K562 (cell line): ENCODE measurements at regions not wholly inside any gene's neighbourhood (a gene's known extent, or its start where the extent isn't known, plus 50 kb on each side); places are given as distances from the start of the nearest gene placed in this dataset.

Experiments used
- ATAC-seq: fragments of 200-7000 bp; cut with Tn5 transposase; 3 replicates; pipeline ENCODE4 v1.9.1; 2020; ENCODE audit warnings: moderate library complexity
- BruUV-seq: library from RNA; stranded (reverse); fragments of 400-500 nt; replicated peaks from 2 replicates; lab custom pipeline; 2021; lab: Mats Ljungman, UMichigan
- CTCF ChIA-PET: fragments of 300-600 bp; formaldehyde crosslinking; extraction: SDS; loops from one replicate; lab custom pipeline; 2021; ENCODE audit warnings: low intra/inter-chr PET ratio; lab: Yijun Ruan, JAX
- POLR2A ChIA-PET: fragments of 300-600, 350-650 bp; sonication (Branson Sonifier 250); formaldehyde crosslinking; extraction: SDS; loops from one replicate; lab custom pipeline; 2021; ENCODE audit warnings: antibody characterized with exemption, inconsistent platforms; lab: Yijun Ruan, JAX
- DNase-seq, 4 experiments: peaks; one replicate each; pipeline versions ENCODE4 v3.0.0 to v3.0.0-alpha.2; 2011 to 2018; ENCODE audit warnings: low spot score in 3 of 4, mixed read lengths in 3 of 4; ENCODE audit errors: extremely low read depth in 1 of 4
- FAIRE-seq: peaks from 2 replicates; lab custom pipeline; 2011; peaks lifted over from hg19 to GRCh38; lab: Jason Lieb, UNC
- H2AFZ ChIP-seq: 2 replicates; pipeline ENCODE4 v1.6.0; 2011; ENCODE audit warnings: low read depth, low read length, control low read depth, inconsistent platforms
- H3K27ac ChIP-seq: fragments of 200-600 bp; 3 replicates; pipeline ENCODE4 v1.8.0; 2011; ENCODE audit warnings: low read depth, mild to moderate bottlenecking, control low read depth, inconsistent platforms, low read length, moderate library complexity, mixed read lengths; ENCODE audit errors: extremely low read depth
- H3K27me3 ChIP-seq, 2 experiments: fragments of 300-600 bp in 1 of 2; 2 replicates in 1 of 2; 3 replicates in 1 of 2; pipeline versions ENCODE4 v1.6.0 to v1.8.0; 2011; ENCODE audit warnings: inconsistent platforms in 2 of 2, low read length in 2 of 2, mild to moderate bottlenecking in 1 of 2, mixed read lengths in 1 of 2, moderate library complexity in 1 of 2; ENCODE audit not compliant: control insufficient read depth in 2 of 2, insufficient read depth in 2 of 2
- H3K36me3 ChIP-seq: fragments of 300-600 bp; 3 replicates; pipeline ENCODE4 v1.8.0; 2011; ENCODE audit warnings: mild to moderate bottlenecking, low read length, inconsistent platforms; ENCODE audit not compliant: control insufficient read depth, insufficient read depth
- H3K4me1 ChIP-seq, 2 experiments: fragments of 200-600 bp in 1 of 2; replicated peaks in 1 of 2; 2 replicates in 1 of 2; 3 replicates in 1 of 2; pipeline versions ENCODE4 v1.5.1 to v1.8.0; 2011; ENCODE audit warnings: inconsistent platforms in 2 of 2, low read length in 2 of 2, mild to moderate bottlenecking in 1 of 2, mixed read lengths in 1 of 2, moderate library complexity in 1 of 2; ENCODE audit not compliant: control insufficient read depth in 2 of 2, insufficient read depth in 2 of 2
- H3K4me2 ChIP-seq: 2 replicates; pipeline ENCODE4 v1.6.1; 2011; ENCODE audit warnings: low read length, control low read depth, inconsistent platforms, mixed read lengths; ENCODE audit not compliant: insufficient read depth
- H3K4me3 ChIP-seq: fragments of 200-600 bp; sonication (generic), shearing (Covaris generic); 2 replicates; pipeline ENCODE4 v1.5.1; 2016; ENCODE audit warnings: control low read depth, inconsistent platforms
- H3K79me2 ChIP-seq: fragments of 200-600 bp; 3 replicates; pipeline ENCODE4 v1.8.0; 2011; ENCODE audit warnings: low read length, inconsistent platforms; ENCODE audit not compliant: control insufficient read depth, insufficient read depth
- H3K9ac ChIP-seq, 2 experiments: 2 replicates each; pipeline versions ENCODE4 v1.6.0 to v1.6.1; 2011; ENCODE audit warnings: low read depth in 2 of 2, low read length in 2 of 2, control low read depth in 1 of 2, inconsistent platforms in 1 of 2, mild to moderate bottlenecking in 1 of 2, mixed read lengths in 1 of 2; ENCODE audit not compliant: insufficient read depth in 1 of 2
- H3K9me1 ChIP-seq: one replicate; pipeline ENCODE4 v1.6.0; 2011; ENCODE audit warnings: inconsistent platforms, mild to moderate bottlenecking, low read length, moderate library complexity; ENCODE audit not compliant: control insufficient read depth, insufficient read depth
- H3K9me3 ChIP-seq: replicated peaks from 2 replicates; pipeline ENCODE4 v1.5.1; 2011; ENCODE audit warnings: low read depth, low read length, inconsistent platforms; ENCODE audit not compliant: control insufficient read depth, insufficient read depth
- H4K20me1 ChIP-seq: replicated peaks from 2 replicates; pipeline ENCODE4 v1.6.1; 2011; ENCODE audit warnings: low read length, inconsistent platforms, mixed read lengths; ENCODE audit not compliant: control insufficient read depth, insufficient read depth
- CAMTA2 ChIP-seq: fragments of 250-450 bp; sonication (Bioruptor Pico); conservative IDR thresholded peaks from 2 replicates; pipeline ENCODE4 v1.5.1; 2022
- HDAC1 ChIP-seq, 2 experiments: fragments of 450-650 bp; IDR thresholded peaks; 2 replicates each; pipeline ENCODE4 v1.6.1; 2016 to 2017; ENCODE audit warnings: inconsistent platforms in 1 of 2, mild to moderate bottlenecking in 1 of 2, moderate library complexity in 1 of 2
- JUNB ChIP-seq: fragments of 450-650 bp; formaldehyde crosslinking; conservative IDR thresholded peaks from 2 replicates; pipeline ENCODE4 v1.4.0; 2020; ENCODE audit warnings: mild to moderate bottlenecking
- MAZ ChIP-seq, 2 experiments: fragments of 450-650 bp in 1 of 2; sonication (generic) in 1 of 2; formaldehyde crosslinking; IDR thresholded peaks in 1 of 2; conservative IDR thresholded peaks in 1 of 2; 2 replicates each; pipeline versions ENCODE4 v1.4.0 to v1.5.0; 2020; ENCODE audit warnings: mild to moderate bottlenecking in 1 of 2, missing genetic modification reagents in 1 of 2
- SPI1 ChIP-seq: IDR thresholded peaks from 2 replicates; pipeline ENCODE4 v1.6.1; 2011; ENCODE audit warnings: low read depth, low read length, control low read depth, borderline replicate concordance
- ZNF282 ChIP-seq: sonication (generic); formaldehyde crosslinking; IDR thresholded peaks from 2 replicates; pipeline ENCODE4 v1.8.1; 2023; ENCODE audit warnings: missing genetic modification reagents
- ZNF444 ChIP-seq: fragments of 250-450 bp; sonication (Bioruptor Pico); IDR thresholded peaks from 2 replicates; pipeline ENCODE4 v1.4.0; 2020; ENCODE audit warnings: mild to moderate bottlenecking, moderate library complexity
- WGBS: fragments of 100-300 bp; shearing (Covaris generic); methylation state at CpG from one replicate; pipeline ENCODE4 v1.1.6; 2016; ENCODE audit warnings: low coverage, mixed read lengths; ENCODE audit not compliant: insufficient coverage; ENCODE audit errors: missing lambda C conversion rate; 5-methylcytosine and 5-hydroxymethylcytosine counted together
- in situ Hi-C: fragments of 300-500 bp; cut with MboI; formaldehyde crosslinking; loops from 4 replicates; pipeline ENCODE4 v1.15.0; 2018; ENCODE audit warnings: inconsistent platforms, mixed read lengths
- intact Hi-C: fragments of 100-400 bp; cut with micrococcal nuclease; formaldehyde crosslinking; loops from 2 replicates; pipeline ENCODE4 v1.14.2; 2022
- TF ChIP-seq, protein P1 (sequence below): sonication (generic); formaldehyde crosslinking; IDR thresholded peaks from 2 replicates; pipeline ENCODE4 v1.8.0; 2022; ENCODE audit warnings: mild to moderate bottlenecking, missing genetic modification reagents, borderline replicate concordance
- TF ChIP-seq, protein P2 (sequence below): fragments of 250-450 bp; sonication (Bioruptor Pico); IDR thresholded peaks from 2 replicates; pipeline ENCODE4 v1.5.0; 2022; ENCODE audit warnings: mild to moderate bottlenecking
- TF ChIP-seq, protein P3 (sequence below): sonication (generic); formaldehyde crosslinking; IDR thresholded peaks from 2 replicates; pipeline ENCODE4 v1.8.0; 2022; ENCODE audit warnings: mild to moderate bottlenecking, missing genetic modification reagents
- TF ChIP-seq, protein P4 (sequence below): fragments of 150-350 bp; IDR thresholded peaks from 2 replicates; pipeline ENCODE4 v1.6.1; 2014; ENCODE audit warnings: low read depth, mild to moderate bottlenecking, low read length, borderline replicate concordance
- TF ChIP-seq, protein P5 (sequence below): fragments of 250-450 bp; sonication (Bioruptor Pico); IDR thresholded peaks from 2 replicates; pipeline ENCODE4 v1.5.0; 2020; ENCODE audit warnings: mild to moderate bottlenecking

DNA sequence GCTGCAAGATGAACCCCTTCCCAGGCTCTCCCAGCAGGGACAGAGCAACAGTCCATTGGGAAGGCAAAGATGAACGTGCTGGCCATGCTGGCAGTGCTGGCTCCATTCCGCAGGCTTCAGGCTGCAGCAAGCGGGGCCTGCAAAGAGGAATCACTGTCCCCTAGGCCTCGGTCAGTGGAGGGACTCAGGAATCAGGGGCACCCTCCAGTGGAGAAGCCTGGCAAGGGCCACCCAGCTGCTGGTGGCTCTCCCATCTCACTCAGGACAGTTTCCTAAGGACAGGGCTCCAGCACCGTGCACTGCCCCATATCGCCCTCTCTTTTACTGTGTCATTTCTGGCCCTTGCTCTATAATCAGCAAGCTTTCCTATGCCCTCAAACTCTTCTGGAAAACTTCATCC is 498.6 kb downstream of the EFNB2 start:
- 0% methylated on average over 1 of the region's 6 CpGs for WGBS
- intact Hi-C loops, result no loop called here
- H3K9me1 ChIP-seq, result no peaks in the 10 kb centered on the region
- no peaks in the 10 kb centered on the region for H3K4me1 ChIP-seq
- H3K79me2 ChIP-seq, result no peaks in the 10 kb centered on the region
- BruUV-seq, result no TSS peak
- H3K27me3 ChIP-seq, result no peaks in the 10 kb centered on the region
- no peak overlapping the region for H3K9ac ChIP-seq
- no peak overlapping the region for H3K4me3 ChIP-seq
- ChIA-PET CTCF (no interaction called here), POLR2A (no interaction called here)
- no peak overlapping the region for H3K4me2 ChIP-seq
- no peaks in the 10 kb centered on the region for H4K20me1 ChIP-seq
- no peaks in the 10 kb centered on the region for H3K36me3 ChIP-seq
- H2AFZ ChIP-seq, result no peak overlapping the region
- in situ Hi-C loops, result no loop called here
- DNase-seq (no peak), ATAC-seq (no peak), FAIRE-seq (no peak)
- no peak overlapping the region for H3K27ac ChIP-seq
- H3K9me3 ChIP-seq, result no peaks in the 10 kb centered on the region
- TF ChIP-seq SPI1 (no peak), ZNF444 (CRISPR knock-in tag) (no peak), JUNB (CRISPR knock-in tag) (no peak), CAMTA2 (CRISPR knock-in tag) (no peak), MAZ (CRISPR knock-in tag; conservative IDR thresholded peaks at IDR 0.05 in 1 of 2, IDR thresholded peaks at IDR 0.05 in 1 of 2) (no peak), HDAC1 (IDR thresholded peaks at IDR 0.05) (no peak), ZNF282 (CRISPR knock-in tag) (no peak)
- TF ChIP-seq, protein P1, sequence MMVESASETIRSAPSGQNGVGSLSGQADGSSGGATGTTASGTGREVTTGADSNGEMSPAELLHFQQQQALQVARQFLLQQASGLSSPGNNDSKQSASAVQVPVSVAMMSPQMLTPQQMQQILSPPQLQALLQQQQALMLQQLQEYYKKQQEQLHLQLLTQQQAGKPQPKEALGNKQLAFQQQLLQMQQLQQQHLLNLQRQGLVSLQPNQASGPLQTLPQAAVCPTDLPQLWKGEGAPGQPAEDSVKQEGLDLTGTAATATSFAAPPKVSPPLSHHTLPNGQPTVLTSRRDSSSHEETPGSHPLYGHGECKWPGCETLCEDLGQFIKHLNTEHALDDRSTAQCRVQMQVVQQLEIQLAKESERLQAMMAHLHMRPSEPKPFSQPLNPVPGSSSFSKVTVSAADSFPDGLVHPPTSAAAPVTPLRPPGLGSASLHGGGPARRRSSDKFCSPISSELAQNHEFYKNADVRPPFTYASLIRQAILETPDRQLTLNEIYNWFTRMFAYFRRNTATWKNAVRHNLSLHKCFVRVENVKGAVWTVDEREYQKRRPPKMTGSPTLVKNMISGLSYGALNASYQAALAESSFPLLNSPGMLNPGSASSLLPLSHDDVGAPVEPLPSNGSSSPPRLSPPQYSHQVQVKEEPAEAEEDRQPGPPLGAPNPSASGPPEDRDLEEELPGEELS (CRISPR knock-in tag), result no peak
- TF ChIP-seq, protein P2, sequence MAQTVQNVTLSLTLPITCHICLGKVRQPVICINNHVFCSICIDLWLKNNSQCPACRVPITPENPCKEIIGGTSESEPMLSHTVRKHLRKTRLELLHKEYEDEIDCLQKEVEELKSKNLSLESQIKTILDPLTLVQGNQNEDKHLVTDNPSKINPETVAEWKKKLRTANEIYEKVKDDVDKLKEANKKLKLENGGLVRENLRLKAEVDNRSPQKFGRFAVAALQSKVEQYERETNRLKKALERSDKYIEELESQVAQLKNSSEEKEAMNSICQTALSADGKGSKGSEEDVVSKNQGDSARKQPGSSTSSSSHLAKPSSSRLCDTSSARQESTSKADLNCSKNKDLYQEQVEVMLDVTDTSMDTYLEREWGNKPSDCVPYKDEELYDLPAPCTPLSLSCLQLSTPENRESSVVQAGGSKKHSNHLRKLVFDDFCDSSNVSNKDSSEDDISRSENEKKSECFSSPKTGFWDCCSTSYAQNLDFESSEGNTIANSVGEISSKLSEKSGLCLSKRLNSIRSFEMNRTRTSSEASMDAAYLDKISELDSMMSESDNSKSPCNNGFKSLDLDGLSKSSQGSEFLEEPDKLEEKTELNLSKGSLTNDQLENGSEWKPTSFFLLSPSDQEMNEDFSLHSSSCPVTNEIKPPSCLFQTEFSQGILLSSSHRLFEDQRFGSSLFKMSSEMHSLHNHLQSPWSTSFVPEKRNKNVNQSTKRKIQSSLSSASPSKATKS (CRISPR knock-in tag), result no peak
- TF ChIP-seq, protein P3, sequence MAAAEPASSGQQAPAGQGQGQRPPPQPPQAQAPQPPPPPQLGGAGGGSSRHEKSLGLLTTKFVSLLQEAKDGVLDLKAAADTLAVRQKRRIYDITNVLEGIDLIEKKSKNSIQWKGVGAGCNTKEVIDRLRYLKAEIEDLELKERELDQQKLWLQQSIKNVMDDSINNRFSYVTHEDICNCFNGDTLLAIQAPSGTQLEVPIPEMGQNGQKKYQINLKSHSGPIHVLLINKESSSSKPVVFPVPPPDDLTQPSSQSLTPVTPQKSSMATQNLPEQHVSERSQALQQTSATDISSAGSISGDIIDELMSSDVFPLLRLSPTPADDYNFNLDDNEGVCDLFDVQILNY (CRISPR knock-in tag), result no peak
- TF ChIP-seq, protein P4, sequence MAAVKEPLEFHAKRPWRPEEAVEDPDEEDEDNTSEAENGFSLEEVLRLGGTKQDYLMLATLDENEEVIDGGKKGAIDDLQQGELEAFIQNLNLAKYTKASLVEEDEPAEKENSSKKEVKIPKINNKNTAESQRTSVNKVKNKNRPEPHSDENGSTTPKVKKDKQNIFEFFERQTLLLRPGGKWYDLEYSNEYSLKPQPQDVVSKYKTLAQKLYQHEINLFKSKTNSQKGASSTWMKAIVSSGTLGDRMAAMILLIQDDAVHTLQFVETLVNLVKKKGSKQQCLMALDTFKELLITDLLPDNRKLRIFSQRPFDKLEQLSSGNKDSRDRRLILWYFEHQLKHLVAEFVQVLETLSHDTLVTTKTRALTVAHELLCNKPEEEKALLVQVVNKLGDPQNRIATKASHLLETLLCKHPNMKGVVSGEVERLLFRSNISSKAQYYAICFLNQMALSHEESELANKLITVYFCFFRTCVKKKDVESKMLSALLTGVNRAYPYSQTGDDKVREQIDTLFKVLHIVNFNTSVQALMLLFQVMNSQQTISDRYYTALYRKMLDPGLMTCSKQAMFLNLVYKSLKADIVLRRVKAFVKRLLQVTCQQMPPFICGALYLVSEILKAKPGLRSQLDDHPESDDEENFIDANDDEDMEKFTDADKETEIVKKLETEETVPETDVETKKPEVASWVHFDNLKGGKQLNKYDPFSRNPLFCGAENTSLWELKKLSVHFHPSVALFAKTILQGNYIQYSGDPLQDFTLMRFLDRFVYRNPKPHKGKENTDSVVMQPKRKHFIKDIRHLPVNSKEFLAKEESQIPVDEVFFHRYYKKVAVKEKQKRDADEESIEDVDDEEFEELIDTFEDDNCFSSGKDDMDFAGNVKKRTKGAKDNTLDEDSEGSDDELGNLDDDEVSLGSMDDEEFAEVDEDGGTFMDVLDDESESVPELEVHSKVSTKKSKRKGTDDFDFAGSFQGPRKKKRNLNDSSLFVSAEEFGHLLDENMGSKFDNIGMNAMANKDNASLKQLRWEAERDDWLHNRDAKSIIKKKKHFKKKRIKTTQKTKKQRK, result no peak
- TF ChIP-seq, protein P5, sequence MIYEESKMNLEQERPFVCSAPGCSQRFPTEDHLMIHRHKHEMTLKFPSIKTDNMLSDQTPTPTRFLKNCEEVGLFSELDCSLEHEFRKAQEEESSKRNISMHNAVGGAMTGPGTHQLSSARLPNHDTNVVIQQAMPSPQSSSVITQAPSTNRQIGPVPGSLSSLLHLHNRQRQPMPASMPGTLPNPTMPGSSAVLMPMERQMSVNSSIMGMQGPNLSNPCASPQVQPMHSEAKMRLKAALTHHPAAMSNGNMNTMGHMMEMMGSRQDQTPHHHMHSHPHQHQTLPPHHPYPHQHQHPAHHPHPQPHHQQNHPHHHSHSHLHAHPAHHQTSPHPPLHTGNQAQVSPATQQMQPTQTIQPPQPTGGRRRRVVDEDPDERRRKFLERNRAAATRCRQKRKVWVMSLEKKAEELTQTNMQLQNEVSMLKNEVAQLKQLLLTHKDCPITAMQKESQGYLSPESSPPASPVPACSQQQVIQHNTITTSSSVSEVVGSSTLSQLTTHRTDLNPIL (CRISPR knock-in tag), result no peak
